NT2/D1 (cell line): ENCODE measurements at regions not wholly inside any gene's neighbourhood (a gene's known extent, or its start where the extent isn't known, plus 50 kb on each side); places are given as distances from the start of the nearest gene placed in this dataset.

Experiments used
- YY1 ChIP-seq: IDR thresholded peaks from 2 replicates; pipeline ENCODE4 v1.6.1; 2011; ENCODE audit not compliant: insufficient read length, insufficient read depth
- ZNF274 ChIP-seq: IDR thresholded peaks from 2 replicates; pipeline ENCODE4 v1.6.1; 2011; ENCODE audit warnings: mild to moderate bottlenecking, low read depth, low read length

- no peak for TF ChIP-seq ZNF274
- no peak for TF ChIP-seq YY1
Measured at GRCh38 chr14:42441615-42442014, 834.9 kb downstream of the LRFN5 start.
